RPMI7951 (cell line): ENCODE measurements at regions not wholly inside any gene's neighbourhood (a gene's known extent, or its start where the extent isn't known, plus 50 kb on each side); places are given as distances from the start of the nearest gene placed in this dataset.
"Not testable (repeated sequence)": the region's sequence is repeated elsewhere in the genome, so short reads cannot be mapped to it uniquely, and the experiment has no call there.

ENCODE experiments used
- DNase-seq: peaks from one replicate; pipeline ENCODE4 v3.0.0-alpha.2; 2012; ENCODE audit warnings: low read depth

DNA sequence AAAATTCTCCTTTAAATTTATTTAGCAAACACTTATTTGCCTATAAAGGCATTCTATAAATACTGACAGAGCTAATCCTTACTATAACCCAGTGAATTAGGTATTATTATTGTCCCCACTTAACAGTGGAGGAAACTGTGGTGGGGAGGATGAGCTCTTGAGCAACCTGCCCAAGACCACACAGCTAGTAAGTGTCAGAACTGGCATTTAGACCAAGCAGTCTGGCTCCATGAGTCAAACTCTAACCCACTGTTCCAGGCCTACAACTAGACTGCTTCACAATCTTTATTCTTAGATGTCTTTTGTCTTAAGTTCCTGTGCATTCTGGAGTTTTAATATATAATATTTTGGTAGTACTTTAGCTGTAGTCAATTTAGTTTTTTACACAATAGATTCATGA lies 530.8 kb downstream of the BCKDHB start:
- DNase-seq, result peak; percentile 28

DNA sequence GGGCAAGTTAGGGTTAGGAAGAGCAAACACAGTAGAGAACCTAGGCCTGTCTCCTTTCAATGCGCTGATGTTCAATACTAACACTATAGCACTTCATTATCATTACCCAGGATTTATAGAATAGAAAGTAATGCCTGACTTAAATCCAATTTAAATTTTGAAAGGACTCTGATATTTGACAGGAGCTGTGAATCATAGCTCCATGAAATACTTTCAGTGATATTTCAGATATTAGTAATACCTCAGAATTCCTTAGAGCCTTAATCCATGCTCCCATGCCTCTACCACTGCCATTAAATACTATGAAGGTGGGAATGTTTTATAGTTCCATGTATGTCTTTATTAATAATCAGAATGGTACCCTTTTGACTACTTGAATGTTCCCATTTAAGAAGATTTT lies 530.2 kb downstream of the BCKDHB start:
- DNase-seq, result no peak

DNA sequence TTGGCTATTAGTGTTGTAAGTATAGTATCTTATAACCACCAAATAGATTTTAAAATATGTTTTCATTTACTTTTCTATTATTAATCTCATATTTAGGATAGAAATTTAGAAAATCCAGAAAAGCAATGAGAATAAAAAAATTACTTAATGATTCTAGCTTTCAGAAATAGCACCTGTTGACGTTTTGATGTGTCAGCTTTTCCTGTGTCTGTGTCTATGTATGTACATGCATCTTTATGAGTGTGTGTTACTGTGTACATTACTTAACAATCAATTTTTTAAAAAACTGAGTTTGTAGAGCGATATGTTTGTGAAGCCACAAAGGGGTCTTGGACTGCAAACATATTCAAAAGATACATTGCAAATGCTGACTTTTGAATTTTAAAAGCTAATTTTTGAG lies 526.9 kb downstream of the BCKDHB start:
- no peak for DNase-seq

DNA sequence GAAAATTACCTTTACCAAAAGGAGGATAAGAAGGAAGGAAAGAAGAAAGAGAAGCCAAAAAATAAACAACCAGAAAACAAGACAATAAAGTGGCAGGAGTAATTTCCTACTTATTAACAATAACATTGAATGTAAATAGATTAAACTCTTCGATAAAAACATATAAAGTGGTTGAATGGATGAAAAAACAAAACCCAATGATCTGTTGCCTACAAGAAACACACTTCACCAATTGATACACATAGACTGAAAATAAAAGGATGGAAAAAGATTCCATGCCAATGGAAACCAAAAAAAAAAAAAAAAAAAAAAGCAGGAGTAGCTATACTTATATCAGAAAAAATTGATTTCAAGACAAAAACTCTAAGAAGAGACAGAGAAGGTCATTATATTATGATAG lies 518.9 kb downstream of the BCKDHB start:
- no peak for DNase-seq

DNA sequence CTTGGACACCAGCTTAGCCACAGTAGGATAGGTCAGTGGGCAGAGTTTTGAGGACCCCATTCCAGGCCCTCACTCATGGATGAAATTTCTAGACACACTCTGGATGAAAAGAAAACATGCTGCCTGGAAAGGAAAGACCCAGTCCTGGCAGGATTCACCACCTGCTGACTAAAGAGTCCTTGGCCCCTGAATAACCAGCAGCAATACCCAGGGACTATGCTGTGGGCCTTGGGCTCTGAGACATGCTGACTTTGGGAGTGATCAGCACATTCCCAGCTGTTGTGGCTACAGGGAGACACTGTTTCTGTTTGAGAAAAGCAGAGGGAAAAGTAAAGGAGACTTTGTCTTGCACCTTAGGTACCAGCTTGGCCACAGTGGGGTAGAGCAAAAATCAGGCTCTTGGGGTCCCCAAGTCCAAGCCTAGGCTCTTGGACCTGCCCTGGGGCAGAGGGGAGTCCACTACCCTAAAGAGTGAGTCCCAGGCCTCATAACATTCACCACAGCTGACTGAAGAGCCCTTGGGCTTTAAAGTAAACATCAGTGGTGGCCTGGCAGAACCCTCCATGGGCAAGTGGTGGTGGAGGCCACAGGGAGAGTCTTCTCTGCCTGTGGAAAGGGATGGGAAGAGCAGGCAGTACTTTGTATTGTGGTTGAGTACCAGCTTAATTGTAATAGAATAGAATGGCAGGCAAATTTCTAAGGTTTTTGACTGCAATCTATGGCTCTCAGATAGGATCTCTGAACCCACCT lies 516.8 kb downstream of the BCKDHB start:
- DNase-seq, result no peak

DNA sequence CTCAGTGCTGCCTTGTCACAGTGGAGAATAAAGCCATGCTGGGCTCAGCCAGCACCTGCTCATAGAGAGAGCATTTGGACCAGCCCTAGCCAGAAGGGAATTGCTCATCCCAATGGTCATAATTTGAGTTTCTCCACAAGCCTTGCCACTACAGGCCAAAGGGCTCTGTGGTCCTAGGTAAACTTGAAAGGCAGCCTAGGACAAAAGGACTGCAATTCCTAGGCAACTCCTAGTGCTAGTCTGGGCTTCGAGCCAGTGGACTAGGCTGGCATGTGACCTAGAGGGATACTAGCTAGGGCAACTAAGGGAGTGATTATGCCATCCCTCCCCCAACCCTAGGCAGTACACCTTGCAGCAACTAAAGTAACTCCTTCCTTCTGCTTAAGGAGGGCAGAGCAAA lies 516.2 kb downstream of the BCKDHB start:
- no peak for DNase-seq

DNA sequence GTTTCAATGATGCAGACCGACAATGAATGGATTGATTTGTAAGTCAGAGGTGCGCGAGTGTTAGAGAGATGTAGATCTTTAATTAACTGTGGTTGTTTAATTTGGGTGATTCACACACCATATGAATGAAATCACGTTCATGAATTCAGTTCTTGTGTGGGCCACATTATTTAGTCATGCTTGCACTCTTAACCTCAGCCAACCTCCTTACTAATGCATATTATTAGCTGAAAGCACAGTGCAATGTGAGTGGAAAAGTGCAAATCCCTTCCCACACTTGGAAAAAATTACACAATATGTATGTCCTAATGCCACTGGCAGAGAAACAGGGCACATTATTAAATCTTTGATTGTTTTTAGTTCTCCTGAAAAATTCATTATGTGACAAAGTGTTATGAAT lies 512.5 kb downstream of the BCKDHB start:
- peak; percentile 28 for DNase-seq

DNA sequence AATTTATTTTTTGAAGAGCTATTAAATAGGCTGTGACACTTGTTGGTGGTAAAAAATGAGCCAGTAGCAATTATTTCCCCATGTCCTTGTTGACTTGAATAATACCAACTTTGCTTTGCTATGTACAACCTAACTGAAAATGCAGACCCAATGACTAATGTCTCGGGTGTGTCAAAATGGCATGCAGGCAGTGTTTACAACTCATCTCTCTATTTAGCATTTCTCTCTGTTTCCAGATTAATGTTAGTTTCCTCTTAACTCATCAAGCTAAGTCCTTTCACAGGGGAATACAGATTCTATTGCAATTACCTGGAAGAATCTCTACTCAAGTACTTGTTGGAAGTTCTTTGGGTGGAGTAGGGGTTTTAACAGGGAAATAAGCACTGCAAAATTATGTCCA lies 504.4 kb downstream of the BCKDHB start:
- DNase-seq, result peak; percentile 23

DNA sequence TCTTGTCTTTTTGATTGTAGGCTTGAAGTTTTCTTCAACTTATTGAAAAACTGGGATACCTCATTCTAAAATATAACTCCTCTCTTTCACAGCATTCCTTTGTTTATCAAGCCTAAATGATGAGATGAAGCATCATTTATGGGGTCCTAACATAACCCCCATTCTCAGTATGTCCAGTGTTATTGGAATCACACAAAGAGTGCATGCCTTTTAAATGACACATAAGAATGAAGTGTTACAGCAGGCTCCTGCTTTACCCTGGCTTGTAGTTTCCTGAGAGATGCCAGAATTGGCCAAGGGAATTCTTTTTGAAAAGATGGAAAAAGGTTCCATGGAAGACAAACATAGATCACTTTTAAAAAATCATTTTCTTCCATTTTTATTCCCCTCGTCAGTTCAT lies 502.4 kb downstream of the BCKDHB start:
- DNase-seq, result peak; percentile 20

DNA sequence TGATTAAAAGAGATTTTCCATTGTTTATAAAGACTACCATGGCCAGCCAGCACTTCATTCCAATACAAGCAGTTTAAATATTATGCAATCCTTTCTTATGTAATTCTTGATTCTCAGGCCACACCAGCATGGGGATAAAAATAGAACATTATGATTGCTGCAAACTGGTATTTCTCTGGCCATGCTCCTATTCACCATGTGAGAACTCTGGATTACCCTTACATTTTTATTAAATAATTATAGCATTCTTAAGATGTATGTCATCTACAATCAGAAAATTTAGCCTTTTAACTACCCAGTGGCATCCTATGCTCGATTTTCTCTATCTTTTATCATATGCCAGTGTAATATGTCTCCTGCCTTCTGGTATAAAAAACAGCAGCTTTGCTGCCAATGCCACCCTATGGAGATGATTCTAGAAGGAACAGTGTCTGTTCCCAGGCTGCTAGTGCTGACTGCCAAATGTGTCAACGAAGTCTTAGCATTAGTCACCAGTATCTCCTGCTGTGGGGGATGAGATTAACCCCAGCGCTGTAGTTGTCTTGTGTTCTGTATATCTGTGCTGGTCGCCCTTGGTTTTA lies 501.4 kb downstream of the BCKDHB start:
- DNase-seq, result peak; percentile 81

DNA sequence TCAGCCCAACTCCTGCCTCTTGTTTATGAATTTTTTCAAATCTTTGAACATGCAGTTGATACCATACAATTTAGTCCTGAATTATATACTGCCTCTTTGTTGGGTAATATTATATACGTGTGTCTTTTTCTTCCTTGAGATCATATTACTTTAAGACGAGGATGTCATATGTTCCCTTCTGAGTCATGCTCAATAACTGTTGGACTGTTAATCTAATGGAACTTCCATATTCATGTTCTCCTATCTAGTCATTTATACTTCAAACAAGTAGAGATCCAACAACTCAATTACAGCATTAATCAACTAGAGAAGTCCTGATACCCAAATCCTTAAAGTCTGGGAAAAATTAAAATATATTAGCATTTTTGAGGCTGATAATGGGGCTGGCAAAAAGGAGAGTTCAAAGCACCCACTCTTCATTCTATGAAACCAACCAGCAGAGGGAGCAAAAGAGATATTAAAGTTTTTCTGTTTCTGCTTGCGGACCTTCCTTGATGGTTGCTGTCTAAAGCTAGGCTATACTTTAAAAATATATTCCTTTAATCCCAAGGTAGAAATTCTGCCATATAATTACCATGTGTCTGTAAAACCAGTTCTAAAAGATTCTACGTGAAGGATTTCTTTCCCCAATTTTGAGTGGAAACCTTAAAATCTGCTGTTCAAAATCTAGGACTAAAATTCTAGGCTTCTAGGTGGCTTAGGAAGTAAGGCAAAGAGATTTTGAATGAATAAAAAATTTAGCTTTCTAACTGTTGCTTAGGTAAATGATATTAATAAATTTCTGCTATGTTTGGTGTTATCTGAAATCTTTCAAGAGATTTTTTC lies 498.9 kb downstream of the BCKDHB start:
- DNase-seq, result peak; percentile 51

DNA sequence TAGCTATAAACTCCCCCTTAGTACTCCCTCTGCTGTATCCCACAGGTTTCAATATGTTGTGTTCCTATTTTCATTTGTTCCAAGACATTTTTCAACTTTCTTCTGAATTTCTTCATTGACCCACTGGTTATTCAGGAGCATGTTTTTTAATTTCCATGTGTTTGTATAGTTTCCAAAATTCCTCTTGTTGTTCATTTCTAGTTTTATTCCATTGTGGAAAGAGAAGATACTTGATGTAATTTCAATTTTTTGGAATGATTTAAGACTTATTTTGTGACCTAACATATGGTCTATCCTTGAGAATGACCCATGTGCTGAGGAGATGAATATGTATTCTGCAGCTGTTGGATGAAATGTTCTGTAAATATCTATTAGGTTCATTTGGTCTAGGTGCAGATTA lies 497.2 kb downstream of the BCKDHB start:
- DNase-seq, result no peak

DNA sequence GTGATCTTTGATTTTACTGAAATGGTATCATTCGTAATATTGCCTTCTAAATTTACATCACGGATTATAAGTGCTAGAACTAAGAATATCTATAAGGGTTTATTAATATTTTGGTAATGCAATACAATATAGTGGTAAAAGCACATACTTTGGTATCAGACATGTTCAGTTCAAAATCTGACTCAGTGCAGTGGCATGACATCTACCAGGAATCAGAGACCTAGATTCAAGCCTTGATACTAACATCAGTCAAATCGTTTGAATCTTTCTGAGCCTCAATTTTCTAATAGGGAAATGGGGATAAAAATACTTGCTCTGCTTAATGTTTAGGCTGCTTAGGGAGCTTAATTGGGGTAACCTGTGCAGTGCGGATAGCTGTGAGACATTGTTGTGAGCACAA lies 488.0 kb downstream of the BCKDHB start:
- no peak for DNase-seq

DNA sequence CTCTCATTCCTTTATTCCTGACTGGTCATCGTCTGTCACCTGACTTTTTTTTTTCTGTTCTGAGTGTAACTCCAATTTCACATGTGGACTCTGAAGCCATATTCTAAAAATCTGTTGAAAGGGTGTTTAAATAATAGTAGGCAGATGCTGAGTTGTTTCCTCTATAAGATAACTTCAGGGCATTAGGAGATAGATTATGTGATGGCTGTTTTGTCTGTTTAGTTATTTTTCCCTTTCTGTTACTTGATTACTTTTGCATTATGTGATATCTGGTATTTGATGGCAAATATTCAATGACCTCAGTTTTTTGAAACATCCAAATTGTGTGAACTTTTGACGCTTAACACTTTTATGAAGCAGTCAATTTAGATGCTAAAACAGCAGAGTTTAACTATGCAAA lies 486.0 kb downstream of the BCKDHB start:
- no peak for DNase-seq

DNA sequence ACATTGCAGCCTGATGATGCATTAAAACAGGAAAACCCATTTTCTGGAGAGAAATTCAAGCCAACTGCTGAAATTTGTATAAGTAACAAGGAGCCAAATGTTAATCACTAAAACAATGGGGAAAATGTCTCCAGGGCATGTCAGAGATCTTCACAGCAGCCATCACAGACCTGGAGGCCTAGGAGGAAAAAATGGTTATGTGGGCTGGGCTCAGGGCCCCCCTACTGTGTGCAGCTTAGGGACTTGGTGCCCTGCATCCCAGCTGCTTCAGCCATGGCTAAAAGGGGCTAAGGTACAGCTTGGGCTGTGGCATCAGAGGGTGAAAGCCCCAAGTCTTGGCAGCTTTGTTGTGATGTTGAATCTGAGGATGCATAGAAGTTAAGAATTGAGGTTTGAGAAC lies 479.8 kb downstream of the BCKDHB start:
- DNase-seq, result no peak

DNA sequence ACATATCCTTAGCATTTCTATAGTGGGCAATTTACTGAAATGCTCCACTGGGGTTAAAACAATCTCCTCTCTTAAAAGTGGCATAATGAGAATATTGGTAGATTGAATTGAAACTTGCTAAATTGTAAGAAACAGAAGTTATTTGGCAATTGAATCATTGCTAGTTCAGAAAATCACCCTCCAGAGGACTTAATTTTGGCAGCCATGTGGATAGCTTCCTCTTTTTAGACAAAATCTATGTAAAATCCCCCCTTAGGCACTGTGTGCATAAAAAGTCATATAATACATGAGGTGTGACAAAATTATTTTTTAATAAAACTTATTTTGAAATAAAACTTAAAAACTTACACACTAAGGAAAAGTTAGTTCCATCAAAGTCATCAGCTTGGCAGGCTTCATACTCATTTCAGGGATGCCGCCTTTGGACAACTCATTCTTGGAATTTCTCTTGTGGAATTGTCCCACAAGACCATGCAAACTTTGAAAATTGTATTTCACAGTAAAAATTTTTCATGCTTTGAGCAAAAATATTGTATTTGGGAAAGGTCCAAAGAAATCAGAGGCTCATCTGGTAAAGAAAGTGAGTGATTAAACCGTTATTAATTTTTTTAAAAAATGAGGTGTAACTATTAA lies 473.0 kb downstream of the BCKDHB start:
- DNase-seq, result no peak

DNA sequence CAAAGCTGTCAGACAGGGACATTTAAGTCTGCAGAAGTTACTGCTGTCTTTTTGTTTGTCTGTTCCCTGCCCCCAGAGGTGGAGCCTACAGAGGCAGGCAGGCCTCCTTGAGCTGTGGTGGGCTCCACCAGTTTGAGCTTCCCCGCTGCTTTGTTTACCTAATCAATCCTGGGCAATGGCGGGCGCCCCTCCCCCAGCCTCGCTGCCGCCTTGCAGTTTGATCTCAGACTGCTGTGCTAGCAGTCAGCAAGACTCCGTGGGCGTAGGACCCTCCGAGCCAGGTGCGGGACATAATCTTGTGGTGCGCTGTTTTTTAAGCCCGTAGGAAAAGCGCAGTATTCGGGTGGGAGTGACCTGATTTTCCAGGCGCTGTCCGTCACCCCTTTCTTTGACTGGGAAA lies 466.8 kb downstream of the BCKDHB start:
- DNase-seq, result not testable (repeated sequence)

DNA sequence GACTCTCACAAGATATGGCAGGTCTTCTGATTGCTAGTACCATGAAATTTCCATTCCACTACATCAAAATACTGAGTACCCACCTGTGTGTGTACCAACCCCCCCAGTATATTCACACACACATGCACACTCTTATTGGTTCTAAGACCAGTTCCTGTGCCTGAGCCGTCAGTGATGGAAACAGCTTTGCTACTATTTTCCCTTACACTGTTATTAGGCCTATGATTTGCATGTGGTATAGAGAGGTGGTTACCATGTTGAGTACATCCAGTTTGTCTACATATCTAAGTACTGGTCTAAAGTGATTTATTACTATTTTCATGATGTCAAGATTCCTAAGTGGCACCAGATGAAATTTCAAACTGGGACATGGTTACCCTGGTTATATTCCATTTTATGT lies 459.9 kb downstream of the BCKDHB start:
- DNase-seq, result no peak

DNA sequence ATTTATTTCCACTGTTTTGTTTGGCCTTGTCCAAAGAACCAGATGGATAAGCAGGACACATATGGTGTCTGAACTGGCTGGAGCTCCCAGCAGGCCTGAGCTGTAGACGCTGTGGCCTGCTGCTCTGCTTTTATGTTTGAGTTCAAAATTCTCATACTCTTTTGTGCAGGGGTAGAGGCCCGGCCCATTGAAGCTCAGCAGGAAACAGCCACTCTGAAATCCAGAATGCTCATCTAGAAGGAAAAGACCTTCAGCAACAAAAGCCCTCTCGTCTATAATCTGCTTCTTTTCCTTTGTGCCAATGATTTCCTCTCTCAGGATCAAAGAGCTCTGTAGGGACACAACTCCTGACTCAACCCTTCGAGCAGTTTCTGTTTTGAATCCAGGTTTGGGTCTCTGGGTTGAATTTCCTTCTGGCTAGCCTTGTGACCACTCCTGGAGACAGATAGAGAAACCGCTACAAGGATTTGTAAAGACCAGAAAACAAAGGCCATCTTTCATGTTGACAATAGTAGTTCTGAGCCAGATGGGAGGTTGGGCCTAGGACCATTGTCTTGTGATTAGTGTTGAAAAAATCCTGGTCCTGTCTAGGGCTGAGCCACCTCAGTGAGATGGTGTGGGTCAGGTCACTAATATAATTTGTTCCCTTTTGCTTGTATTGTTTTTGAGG lies 446.7 kb downstream of the BCKDHB start:
- peak; percentile 18 for DNase-seq

DNA sequence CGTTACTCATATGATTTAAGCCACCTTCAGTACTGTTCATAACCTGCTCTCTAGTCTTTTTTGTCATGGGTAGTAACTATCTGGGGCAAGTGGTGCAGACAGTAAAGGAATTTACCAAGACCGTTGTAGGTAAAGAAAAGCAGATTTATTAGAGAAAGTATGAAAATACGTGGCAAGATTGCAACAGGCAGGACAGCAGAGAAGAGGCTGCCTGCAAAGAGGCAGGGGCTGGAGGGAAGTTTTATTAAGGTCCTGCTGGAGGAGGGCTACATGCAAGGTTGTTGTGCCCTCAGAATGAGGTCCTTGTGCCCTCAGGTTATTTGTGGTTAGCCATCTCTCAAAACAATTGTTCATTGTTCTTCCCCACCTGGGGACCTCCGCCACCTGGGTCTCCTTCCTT lies 444.3 kb downstream of the BCKDHB start:
- DNase-seq, result no peak

DNA sequence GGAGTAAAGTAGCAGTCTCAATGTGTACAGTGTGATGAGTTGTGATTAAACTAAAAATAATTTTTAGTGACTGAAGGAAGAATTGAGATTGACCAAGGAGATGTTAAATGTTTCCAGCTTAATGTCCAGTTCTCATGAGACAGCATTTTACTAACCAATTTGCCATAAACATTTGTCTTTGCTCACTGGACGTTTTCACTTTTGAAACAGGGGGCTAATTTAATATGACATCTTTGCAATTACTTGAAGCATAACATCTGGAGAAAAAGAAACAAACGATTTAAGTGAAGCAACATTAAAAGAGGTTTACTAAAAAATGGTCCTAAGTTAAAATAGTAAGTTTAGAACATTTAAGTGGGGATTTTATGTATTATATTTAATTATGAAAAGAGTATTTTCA lies 443.8 kb downstream of the BCKDHB start:
- DNase-seq, result no peak

DNA sequence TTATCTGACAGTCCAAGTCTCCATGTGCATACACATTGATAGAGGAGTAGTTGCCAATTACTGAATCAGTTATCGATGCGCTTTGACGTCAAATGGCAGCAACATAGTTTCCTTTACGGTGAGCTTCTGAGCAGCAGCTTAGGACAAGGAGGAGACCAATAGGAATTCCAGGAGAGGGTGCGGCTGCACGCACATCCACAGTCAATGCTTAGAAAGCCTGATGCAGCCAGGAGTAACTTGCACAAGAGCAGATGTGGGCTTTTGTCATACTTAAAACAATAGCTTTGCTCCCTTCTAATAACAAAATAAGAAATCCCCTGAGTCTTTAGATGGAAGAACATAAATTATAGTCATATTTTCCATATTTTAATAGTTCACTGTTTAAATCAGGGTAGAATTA lies 442.1 kb downstream of the BCKDHB start:
- DNase-seq, result peak; percentile 36
